ENCODE measurements at regions not wholly inside any gene's neighbourhood (a gene's known extent, or its start where the extent isn't known, plus 50 kb on each side); places are given as distances from the start of the nearest gene placed in this dataset.

DNA sequence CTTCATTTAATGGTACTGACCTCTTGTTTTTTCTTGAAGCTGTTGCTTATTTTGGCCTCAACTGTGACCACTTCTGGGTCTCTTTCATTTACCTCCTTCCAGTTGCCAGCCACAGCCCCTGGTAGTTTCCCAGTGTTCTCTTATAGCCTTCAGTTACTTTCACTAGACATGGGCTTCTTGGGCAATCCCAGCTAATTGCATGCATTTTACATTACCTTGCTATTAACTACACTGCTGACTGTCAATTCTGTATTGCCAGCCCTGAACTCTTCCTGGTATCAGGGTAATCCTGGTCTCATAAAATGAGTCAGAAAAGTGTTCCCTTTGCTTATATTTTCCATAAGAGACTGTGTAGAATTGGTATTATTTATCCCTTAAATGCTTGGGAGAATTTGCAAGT, 195.8 kb upstream of the LARGE1 start:
- TF ChIP-seq CTCF (IDR thresholded peaks at IDR 0.05; ENCODE audit: low read depth, low read length), result no peak
- TF ChIP-seq POLR2A (IDR thresholded peaks at IDR 0.05; ENCODE audit: extremely low read depth, insufficient read length), result no peak
- TF ChIP-seq, protein P1, sequence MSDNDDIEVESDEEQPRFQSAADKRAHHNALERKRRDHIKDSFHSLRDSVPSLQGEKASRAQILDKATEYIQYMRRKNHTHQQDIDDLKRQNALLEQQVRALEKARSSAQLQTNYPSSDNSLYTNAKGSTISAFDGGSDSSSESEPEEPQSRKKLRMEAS (IDR thresholded peaks at IDR 0.05; ENCODE audit: low read depth, low read length), result no peak
